ENCODE measurements at regions not wholly inside any gene's neighbourhood (a gene's known extent, or its start where the extent isn't known, plus 50 kb on each side); places are given as distances from the start of the nearest gene placed in this dataset.
A peak's percentile ranks its signal among the peaks of the same experiment; 100 is the strongest.
"Not testable (repeated sequence)": the region's sequence is repeated elsewhere in the genome, so short reads cannot be mapped to it uniquely, and the experiment has no call there.

- ChIA-PET POLR2A (no interaction called here), CTCF (interaction anchor here (1.0 kb wide), 1 partner anchor 37 kb away, joined by 3 read pairs; no protein-coding TSS in a partner anchor)
- peaks cover 11% of the 10 kb centered on the region for H3K4me1 Mint-ChIP-seq
- no peak for DNase-seq
- H3K36me3 Mint-ChIP-seq (ENCODE audit: low read depth), result no peaks in the 10 kb centered on the region
- no peak overlapping the region for H3K27ac Mint-ChIP-seq
- no peaks in the 10 kb centered on the region for H3K27me3 Mint-ChIP-seq
- H3K9me3 Mint-ChIP-seq, result peaks cover 3% of the 10 kb centered on the region
- no peak overlapping the region for H3K4me3 Mint-ChIP-seq
These were observed 376.5 kb upstream of the PRKCQ start for GRCh38 chr10:6956562-6956961.

- DNase-seq, result no peak
- Mint-ChIP-seq H3K36me3 (ENCODE audit: low read depth) (no peaks in the 10 kb centered on the region), H3K4me3 (no peak overlapping the region), H3K27me3 (no peaks in the 10 kb centered on the region), H3K4me1 (peaks cover 2% of the 10 kb centered on the region), H3K27ac (no peak overlapping the region), H3K9me3 (peaks cover 3% of the 10 kb centered on the region)
- ChIA-PET CTCF (no interaction called here), POLR2A (no interaction called here)
These were observed 373.3 kb upstream of the PRKCQ start for GRCh38 chr10:6953271-6953801.

GRCh38 chr10:6951732-6952131 is 371.7 kb upstream of the PRKCQ start:
- H3K9me3 Mint-ChIP-seq, result peaks cover 3% of the 10 kb centered on the region
- no peak for DNase-seq
- H3K36me3 Mint-ChIP-seq (ENCODE audit: low read depth), result no peaks in the 10 kb centered on the region
- no peak overlapping the region for H3K4me3 Mint-ChIP-seq
- ChIA-PET CTCF (interaction anchor here (1.3 kb wide), 1 partner anchor 31 kb away, joined by 7 read pairs; no protein-coding TSS in a partner anchor), POLR2A (no interaction called here)
- H3K27me3 Mint-ChIP-seq, result peaks cover 7% of the 10 kb centered on the region
- no peaks in the 10 kb centered on the region for H3K4me1 Mint-ChIP-seq
- H3K27ac Mint-ChIP-seq, result no peak overlapping the region

GRCh38 chr10:6950133-6950532 is 370.1 kb upstream of the PRKCQ start:
- ChIA-PET CTCF (no interaction called here), POLR2A (no interaction called here)
- Mint-ChIP-seq H3K4me1 (no peaks in the 10 kb centered on the region), H3K4me3 (no peak overlapping the region), H3K27ac (no peak overlapping the region), H3K9me3 (peaks cover 3% of the 10 kb centered on the region), H3K27me3 (peaks cover 17% of the 10 kb centered on the region), H3K36me3 (ENCODE audit: low read depth) (no peaks in the 10 kb centered on the region)
- no peak for DNase-seq

- H3K4me1 Mint-ChIP-seq, result no peaks in the 10 kb centered on the region
- CTCF ChIA-PET, result no interaction called here
- no peak for DNase-seq
- H3K4me3 Mint-ChIP-seq, result no peak overlapping the region
- H3K36me3 Mint-ChIP-seq (ENCODE audit: low read depth), result no peaks in the 10 kb centered on the region
- H3K9me3 Mint-ChIP-seq, result no peaks in the 10 kb centered on the region
- H3K27me3 Mint-ChIP-seq, result peaks cover 35% of the 10 kb centered on the region
- no peak overlapping the region for H3K27ac Mint-ChIP-seq
- POLR2A ChIA-PET, result no interaction called here
These were observed 364.4 kb upstream of the PRKCQ start for GRCh38 chr10:6944436-6944835.

GRCh38 chr10:6938384-6938783 is 358.3 kb upstream of the PRKCQ start:
- DNase-seq, result no peak
- CTCF ChIA-PET, result no interaction called here
- Mint-ChIP-seq H3K4me1 (no peaks in the 10 kb centered on the region), H3K9me3 (peaks cover 8% of the 10 kb centered on the region), H3K36me3 (ENCODE audit: low read depth) (no peaks in the 10 kb centered on the region), H3K27ac (no peak overlapping the region), H3K27me3 (peaks cover 19% of the 10 kb centered on the region), H3K4me3 (no peak overlapping the region)
- POLR2A ChIA-PET, result interaction anchor here (3.5 kb wide), 1 partner anchor 11 kb away, joined by 9 read pairs; no protein-coding TSS in a partner anchor

- CTCF ChIA-PET, result no interaction called here
- Mint-ChIP-seq H3K9me3 (peaks cover 8% of the 10 kb centered on the region), H3K4me1 (no peaks in the 10 kb centered on the region), H3K4me3 (no peak overlapping the region), H3K27ac (no peak overlapping the region), H3K27me3 (peaks cover 19% of the 10 kb centered on the region), H3K36me3 (ENCODE audit: low read depth) (no peaks in the 10 kb centered on the region)
- DNase-seq, result no peak
- POLR2A ChIA-PET, result interaction anchor here (3.5 kb wide), 1 partner anchor 9 kb away, joined by 9 read pairs; no protein-coding TSS in a partner anchor
These were observed 356.9 kb upstream of the PRKCQ start for GRCh38 chr10:6936931-6937330.

GRCh38 chr10:6929148-6929830 is 349.2 kb upstream of the PRKCQ start:
- Mint-ChIP-seq H3K27me3 (peaks cover 2% of the 10 kb centered on the region), H3K9me3 (peaks cover 8% of the 10 kb centered on the region), H3K36me3 (ENCODE audit: low read depth) (peaks cover 18% of the 10 kb centered on the region), H3K4me3 (no peak overlapping the region), H3K27ac (peak overlapping the region; percentile 55), H3K4me1 (peaks cover 53% of the 10 kb centered on the region)
- POLR2A ChIA-PET, result interaction anchor here (2.4 kb wide), 1 partner anchor 340 kb away, joined by 9 read pairs; no protein-coding TSS in a partner anchor
- no peak for DNase-seq
- CTCF ChIA-PET, result interaction anchor here (1.0 to 1.6 kb wide), 3 partner anchors 9 to 192 kb away, joined by 5 to 9 read pairs (median 6); no protein-coding TSS in a partner anchor

GRCh38 chr10:6928586-6928985 is 348.5 kb upstream of the PRKCQ start:
- Mint-ChIP-seq H3K4me3 (peak overlapping the region; percentile 65), H3K4me1 (peaks cover 58% of the 10 kb centered on the region), H3K27me3 (peaks cover 2% of the 10 kb centered on the region), H3K9me3 (peaks cover 7% of the 10 kb centered on the region), H3K27ac (peak overlapping the region; percentile 98), H3K36me3 (ENCODE audit: low read depth) (peaks cover 18% of the 10 kb centered on the region)
- POLR2A ChIA-PET, result interaction anchor here (0.9 to 2.9 kb wide), 12 partner anchors 9 to 581 kb away, joined by 3 to 25 read pairs (median 4); partner anchors contain the start of gene SFMBT2
- no peak for DNase-seq
- CTCF ChIA-PET, result interaction anchor here (0.6 to 1.6 kb wide), 4 partner anchors 8 to 193 kb away, joined by 4 to 9 read pairs (median 6); no protein-coding TSS in a partner anchor

- peak overlapping the region; percentile 54 for H3K4me3 Mint-ChIP-seq
- DNase-seq, result no peak
- POLR2A ChIA-PET, result interaction anchor here (0.6 to 2.9 kb wide), 9 partner anchors 10 to 557 kb away, joined by 3 to 25 read pairs (median 5); partner anchors contain the start of gene SFMBT2
- CTCF ChIA-PET, result interaction anchor here (0.6 to 1.8 kb wide), 4 partner anchors 8 to 484 kb away, joined by 3 to 5 read pairs (median 3); partner anchors contain the start of gene SFMBT2
- H3K27me3 Mint-ChIP-seq, result peaks cover 4% of the 10 kb centered on the region
- peaks cover 18% of the 10 kb centered on the region for H3K36me3 Mint-ChIP-seq (ENCODE audit: low read depth)
- H3K27ac Mint-ChIP-seq, result peak overlapping the region; percentile 98
- peaks cover 58% of the 10 kb centered on the region for H3K4me1 Mint-ChIP-seq
- peaks cover 7% of the 10 kb centered on the region for H3K9me3 Mint-ChIP-seq
These were observed 346.9 kb upstream of the PRKCQ start for GRCh38 chr10:6926971-6927370.

- no peak for DNase-seq
- no peak overlapping the region for H3K4me3 Mint-ChIP-seq
- H3K9me3 Mint-ChIP-seq, result peaks cover 4% of the 10 kb centered on the region
- H3K4me1 Mint-ChIP-seq, result peaks cover 64% of the 10 kb centered on the region
- H3K27ac Mint-ChIP-seq, result peak overlapping the region; percentile 98
- peaks cover 7% of the 10 kb centered on the region for H3K27me3 Mint-ChIP-seq
- ChIA-PET POLR2A (interaction anchor here (1.0 kb wide), 1 partner anchor 486 kb away, joined by 4 read pairs; no protein-coding TSS in a partner anchor), CTCF (interaction anchor here (0.7 kb wide), 1 partner anchor 22 kb away, joined by 3 read pairs; no protein-coding TSS in a partner anchor)
- peaks cover 14% of the 10 kb centered on the region for H3K36me3 Mint-ChIP-seq (ENCODE audit: low read depth)
These were observed 345.1 kb upstream of the PRKCQ start for GRCh38 chr10:6925146-6925545.

GRCh38 chr10:6924166-6924565 is 344.1 kb upstream of the PRKCQ start:
- H3K9me3 Mint-ChIP-seq, result no peaks in the 10 kb centered on the region
- H3K27ac Mint-ChIP-seq, result no peak overlapping the region
- ChIA-PET CTCF (interaction anchor here (0.6 to 1.2 kb wide), 2 partner anchors 125 to 601 kb away, joined by 4 to 7 read pairs; no protein-coding TSS in a partner anchor), POLR2A (interaction anchor here (1.0 kb wide), 1 partner anchor 487 kb away, joined by 4 read pairs; no protein-coding TSS in a partner anchor)
- H3K4me1 Mint-ChIP-seq, result peaks cover 60% of the 10 kb centered on the region
- no peak for DNase-seq
- peaks cover 7% of the 10 kb centered on the region for H3K36me3 Mint-ChIP-seq (ENCODE audit: low read depth)
- peaks cover 5% of the 10 kb centered on the region for H3K27me3 Mint-ChIP-seq
- no peak overlapping the region for H3K4me3 Mint-ChIP-seq

GRCh38 chr10:6921026-6921425 is 340.9 kb upstream of the PRKCQ start:
- CTCF ChIA-PET, result interaction anchor here (0.5 to 2.9 kb wide), 13 partner anchors 8 to 766 kb away, joined by 3 to 33 read pairs (median 5); no protein-coding TSS in a partner anchor
- H3K27ac Mint-ChIP-seq; POLR2A ChIA-PET; H3K9me3 Mint-ChIP-seq; DNase-seq; H3K4me3 Mint-ChIP-seq; H3K36me3 Mint-ChIP-seq (ENCODE audit: low read depth): not testable (repeated sequence)
- H3K27me3 Mint-ChIP-seq, result peaks cover 14% of the 10 kb centered on the region
- peaks cover 35% of the 10 kb centered on the region for H3K4me1 Mint-ChIP-seq
